SK-N-SH treated with all-trans-retinoic acid at 6 μM for 48 hours (cell line): ENCODE measurements at regions not wholly inside any gene's neighbourhood (a gene's known extent, or its start where the extent isn't known, plus 50 kb on each side); places are given as distances from the start of the nearest gene placed in this dataset.
"Not testable (repeated sequence)": the region's sequence is repeated elsewhere in the genome, so short reads cannot be mapped to it uniquely, and the experiment has no call there.

Source experiments
- ISL1 ChIP-seq: fragments of 250-450 bp; sonication (Bioruptor Pico); IDR thresholded peaks from 2 replicates; pipeline ENCODE4 v2.1.2; 2022; ENCODE audit warnings: mild to moderate bottlenecking, moderate library complexity
- OSR1 ChIP-seq: fragments of 250-450 bp; sonication (Bioruptor Pico); IDR thresholded peaks from 2 replicates; pipeline ENCODE4 v1.8.0; 2022; ENCODE audit warnings: moderate library complexity, mild to moderate bottlenecking, inconsistent platforms
- PATZ1 ChIP-seq: fragments of 250-450 bp; sonication (Bioruptor Pico); IDR thresholded peaks from 2 replicates; pipeline ENCODE4 v1.8.0; 2020; ENCODE audit warnings: mild to moderate bottlenecking, moderate library complexity, borderline replicate concordance
- ZC3H10 ChIP-seq: fragments of 250-450 bp; sonication (Bioruptor Pico); IDR thresholded peaks from 2 replicates; pipeline ENCODE4 v1.5.1; 2021; ENCODE audit warnings: mild to moderate bottlenecking, moderate library complexity
- ZFP30 ChIP-seq: fragments of 450-650 bp; formaldehyde crosslinking; IDR thresholded peaks from 2 replicates; pipeline ENCODE4 v1.5.0; 2022; ENCODE audit warnings: mild to moderate bottlenecking, moderate library complexity
- ZNF565 ChIP-seq: fragments of 450-650 bp; formaldehyde crosslinking; conservative IDR thresholded peaks from 2 replicates; pipeline ENCODE4 v1.5.0; 2020; ENCODE audit warnings: low read depth, mild to moderate bottlenecking, moderate library complexity
- TF ChIP-seq, protein P1 (sequence below): fragments of 250-450 bp; sonication (Bioruptor Pico); IDR thresholded peaks from 2 replicates; pipeline ENCODE4 v1.8.0; 2021; ENCODE audit warnings: low read depth, mild to moderate bottlenecking, moderate library complexity, borderline replicate concordance

DNA sequence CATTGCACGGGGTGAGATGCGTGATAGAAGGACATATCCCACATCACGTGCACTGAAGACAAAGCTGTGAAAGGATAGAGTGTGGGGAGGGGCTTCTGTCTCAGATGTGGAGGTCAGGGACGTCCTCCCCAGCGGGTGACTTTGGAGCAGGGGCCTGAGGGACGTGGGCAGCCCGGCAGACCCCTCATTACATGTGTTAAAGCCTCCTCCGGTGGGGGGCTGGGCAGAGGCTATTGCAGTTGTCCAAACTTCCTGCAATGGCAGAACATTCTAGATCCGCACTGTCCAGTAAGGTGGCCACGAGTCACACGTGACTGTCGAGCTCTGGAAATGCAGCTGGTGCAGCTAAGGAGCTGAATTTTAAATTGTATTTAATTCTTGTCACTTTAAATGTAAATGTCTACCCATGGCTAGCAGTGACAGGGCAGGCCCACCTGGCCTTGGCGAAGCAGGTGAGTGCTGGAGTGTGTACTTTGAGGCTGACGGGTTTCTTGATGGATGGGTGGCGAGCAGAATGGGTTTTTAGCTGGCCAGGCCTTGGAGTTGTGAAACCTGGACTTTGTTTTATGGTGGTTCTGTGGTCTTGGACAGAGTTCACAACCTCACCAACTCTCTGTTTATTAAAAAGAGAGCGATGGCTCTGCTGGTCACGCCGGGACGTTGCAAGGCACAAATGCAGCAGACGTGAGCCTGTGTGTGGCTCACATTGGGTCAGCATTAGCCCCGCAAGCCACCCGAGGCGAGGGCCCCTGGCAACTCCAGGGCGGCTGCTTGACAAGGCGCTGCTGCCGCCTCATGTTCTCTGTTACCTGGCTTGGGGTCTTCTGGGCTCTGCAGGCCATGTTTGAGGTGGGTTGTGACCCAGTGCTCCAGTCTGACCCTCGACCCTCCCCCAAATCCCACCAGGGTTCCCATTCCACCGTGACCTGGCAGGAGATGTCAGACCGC lies 177.6 kb downstream of the NPIPB11 start:
- not testable (repeated sequence) for TF ChIP-seq ZFP30 (CRISPR knock-in tag); ZNF565 (CRISPR knock-in tag); PATZ1 (CRISPR knock-in tag); ISL1 (CRISPR knock-in tag); ZC3H10; OSR1 (CRISPR knock-in tag)
- TF ChIP-seq, protein P1, sequence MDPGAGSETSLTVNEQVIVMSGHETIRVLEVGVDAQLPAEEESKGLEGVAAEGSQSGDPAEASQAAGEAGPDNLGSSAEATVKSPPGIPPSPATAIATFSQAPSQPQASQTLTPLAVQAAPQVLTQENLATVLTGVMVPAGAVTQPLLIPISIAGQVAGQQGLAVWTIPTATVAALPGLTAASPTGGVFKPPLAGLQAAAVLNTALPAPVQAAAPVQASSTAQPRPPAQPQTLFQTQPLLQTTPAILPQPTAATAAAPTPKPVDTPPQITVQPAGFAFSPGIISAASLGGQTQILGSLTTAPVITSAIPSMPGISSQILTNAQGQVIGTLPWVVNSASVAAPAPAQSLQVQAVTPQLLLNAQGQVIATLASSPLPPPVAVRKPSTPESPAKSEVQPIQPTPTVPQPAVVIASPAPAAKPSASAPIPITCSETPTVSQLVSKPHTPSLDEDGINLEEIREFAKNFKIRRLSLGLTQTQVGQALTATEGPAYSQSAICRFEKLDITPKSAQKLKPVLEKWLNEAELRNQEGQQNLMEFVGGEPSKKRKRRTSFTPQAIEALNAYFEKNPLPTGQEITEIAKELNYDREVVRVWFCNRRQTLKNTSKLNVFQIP (CRISPR knock-in tag): not testable (repeated sequence)
